Neural progenitor cell (in vitro differentiated cells): ENCODE measurements at regions not wholly inside any gene's neighbourhood (a gene's known extent, or its start where the extent isn't known, plus 50 kb on each side); places are given as distances from the start of the nearest gene placed in this dataset.
"Not testable (repeated sequence)": the region's sequence is repeated elsewhere in the genome, so short reads cannot be mapped to it uniquely, and the experiment has no call there.

Source experiments
- DNase-seq: peaks from one replicate; pipeline ENCODE4 v3.0.0-alpha.2; 2016; ENCODE audit warnings: low spot score
- H2AFZ ChIP-seq: fragments of 200-600 bp; sonication (generic); replicated peaks from 2 replicates; pipeline ENCODE4 v1.6.1; 2016; ENCODE audit warnings: antibody characterized with exemption
- H3F3A ChIP-seq: fragments of 200-600 bp; sonication (generic); 2 replicates; pipeline ENCODE4 v1.6.1; 2016; ENCODE audit warnings: antibody characterized with exemption, low read depth
- H3K27ac ChIP-seq: fragments of 200-600 bp; sonication (generic); 2 replicates; pipeline ENCODE4 v1.5.1; 2016; ENCODE audit warnings: mild to moderate bottlenecking
- H3K27me3 ChIP-seq: fragments of 200-600 bp; sonication (generic); 2 replicates; pipeline ENCODE4 v1.6.1; 2016; ENCODE audit warnings: mild to moderate bottlenecking, moderate library complexity
- H3K36me3 ChIP-seq: fragments of 200-600 bp; sonication (generic); 2 replicates; pipeline ENCODE4 v1.5.1; 2016
- H3K4me1 ChIP-seq: fragments of 200-600 bp; sonication (generic); 2 replicates; pipeline ENCODE4 v1.6.1; 2016; ENCODE audit warnings: mixed run types
- H3K4me2 ChIP-seq: fragments of 200-600 bp; sonication (generic); 2 replicates; pipeline ENCODE4 v1.6.1; 2016
- H3K4me3 ChIP-seq: fragments of 200-600 bp; sonication (generic); 2 replicates; pipeline ENCODE4 v1.5.1; 2016
- H3K79me2 ChIP-seq: fragments of 200-600 bp; sonication (generic); 2 replicates; pipeline ENCODE4 v1.6.1; 2016; ENCODE audit warnings: low read depth
- H3K9ac ChIP-seq: fragments of 200-600 bp; sonication (generic); 2 replicates; pipeline ENCODE4 v1.6.1; 2016
- H3K9me3 ChIP-seq: fragments of 200-600 bp; sonication (generic); 2 replicates; pipeline ENCODE4 v1.5.1; 2016; ENCODE audit warnings: low read depth
- H4K20me1 ChIP-seq: fragments of 200-600 bp; sonication (generic); 2 replicates; pipeline ENCODE4 v1.6.1; 2016; ENCODE audit warnings: low read depth
- H3K27ac Mint-ChIP-seq: 3 replicates; pipeline ENCODE4 v1.8.0; 2021; ENCODE audit warnings: mixed read lengths
- H3K27me3 Mint-ChIP-seq: 2 replicates; pipeline ENCODE4 v1.8.0; 2022; ENCODE audit warnings: low read depth, mild to moderate bottlenecking, inconsistent platforms, moderate library complexity, mixed read lengths; ENCODE audit not compliant: insufficient read depth
- H3K36me3 Mint-ChIP-seq: 3 replicates; pipeline ENCODE4 v1.8.0; 2021; ENCODE audit warnings: mixed read lengths
- H3K4me1 Mint-ChIP-seq: 3 replicates; pipeline ENCODE4 v1.8.0; 2021; ENCODE audit warnings: mixed read lengths
- H3K4me3 Mint-ChIP-seq: 3 replicates; pipeline ENCODE4 v1.8.0; 2021; ENCODE audit warnings: mild to moderate bottlenecking, moderate library complexity, mixed read lengths
- H3K9me3 Mint-ChIP-seq: 3 replicates; pipeline ENCODE4 v1.8.0; 2020; ENCODE audit warnings: mixed read lengths
- EZH2 ChIP-seq: fragments of 200-600 bp; sonication (generic); IDR thresholded peaks from 2 replicates; pipeline ENCODE4 v1.6.1; 2017; ENCODE audit warnings: antibody characterized with exemption, mild to moderate bottlenecking, moderate library complexity
- EZH2phosphoT487 ChIP-seq: fragments of 200-600 bp; sonication (generic); IDR thresholded peaks from 2 replicates; pipeline ENCODE4 v1.6.1; 2017; ENCODE audit warnings: antibody characterized with exemption
- TF ChIP-seq, protein P1 (sequence below): fragments of 200-600 bp; sonication (generic); IDR thresholded peaks from 2 replicates; pipeline ENCODE4 v1.5.1; 2017; ENCODE audit warnings: antibody characterized with exemption, mild to moderate bottlenecking

DNA sequence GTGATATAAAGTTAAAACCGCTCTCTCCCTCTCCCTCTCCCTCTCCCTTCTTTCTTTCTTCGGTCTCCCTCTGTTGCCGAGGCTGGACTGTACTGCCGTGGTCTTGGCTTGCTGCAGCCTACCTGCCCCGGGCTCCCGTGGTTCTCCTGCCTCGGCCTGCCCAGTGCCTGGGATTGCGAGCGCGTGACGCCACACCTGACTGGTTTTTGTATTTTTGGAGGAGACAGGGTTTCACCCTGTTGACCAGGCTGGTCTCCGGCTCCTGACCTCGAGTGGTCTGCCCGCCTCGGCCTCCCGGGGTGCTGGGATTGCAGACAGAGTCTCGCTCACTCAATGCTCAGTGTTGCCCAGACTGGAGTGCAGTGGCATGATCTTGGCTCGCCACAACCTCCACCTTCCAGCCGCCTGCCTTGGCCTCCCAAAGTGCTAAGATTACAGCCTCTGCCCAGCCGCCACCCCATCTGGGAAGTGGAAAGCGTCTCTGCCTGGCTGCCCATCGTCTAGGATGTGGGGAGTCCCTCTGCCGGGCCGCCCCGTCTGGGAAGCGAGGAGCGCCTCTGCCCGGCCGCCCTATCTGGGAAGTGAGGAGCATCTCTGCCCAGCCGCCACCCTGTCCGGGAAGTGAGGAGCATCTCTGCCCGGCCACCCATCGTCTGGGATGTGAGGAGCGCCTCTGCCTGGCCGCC is 400.5 kb downstream of the CAAP1 start:
- H3K27me3 ChIP-seq, H3K4me2 ChIP-seq, H3K36me3 ChIP-seq, H3F3A ChIP-seq, H2AFZ ChIP-seq, H3K9ac ChIP-seq, H3K4me3 ChIP-seq, H3K4me1 Mint-ChIP-seq, H3K36me3 Mint-ChIP-seq, H3K9me3 ChIP-seq, H3K27me3 Mint-ChIP-seq, H3K27ac Mint-ChIP-seq, H3K79me2 ChIP-seq, H3K4me1 ChIP-seq, H3K27ac ChIP-seq, H4K20me1 ChIP-seq, H3K4me3 Mint-ChIP-seq, DNase-seq: not testable (repeated sequence)
- peaks cover 14% of the 10 kb centered on the region for H3K9me3 Mint-ChIP-seq

DNA sequence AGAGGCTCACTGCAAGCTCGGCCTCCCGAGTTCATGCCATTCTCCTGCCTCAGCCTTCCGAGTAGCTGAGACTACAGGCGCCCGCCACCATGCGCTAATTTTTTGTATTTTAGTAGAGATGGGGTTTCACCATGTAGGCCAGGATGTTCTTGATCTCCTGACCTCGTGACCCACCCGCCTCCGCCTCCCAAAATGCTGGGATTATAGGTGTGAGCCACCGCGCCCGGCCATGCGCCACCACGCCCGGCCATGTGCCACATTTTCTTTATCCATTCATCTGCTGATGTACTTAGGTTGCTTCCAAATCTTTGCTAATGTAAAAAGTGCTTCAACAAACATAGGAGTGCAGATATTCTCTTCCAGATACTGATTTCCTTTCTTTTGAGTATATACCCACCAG is 408.6 kb downstream of the CAAP1 start:
- Histone ChIP-seq H3K27ac (no peak overlapping the region), H3K4me1 (no peaks in the 10 kb centered on the region), H3K79me2 (no peaks in the 10 kb centered on the region), H4K20me1 (no peaks in the 10 kb centered on the region), H3K4me2 (no peak overlapping the region), H3K36me3 (no peaks in the 10 kb centered on the region), H3K4me3 (no peak overlapping the region), H3F3A (no peaks in the 10 kb centered on the region), H3K9ac (no peak overlapping the region), H3K9me3 (no peaks in the 10 kb centered on the region), H3K27me3 (no peaks in the 10 kb centered on the region), H2AFZ (no peak overlapping the region)
- Mint-ChIP-seq H3K27me3 (peaks cover 2% of the 10 kb centered on the region), H3K4me3 (no peak overlapping the region), H3K9me3 (no peaks in the 10 kb centered on the region), H3K36me3 (no peaks in the 10 kb centered on the region), H3K27ac (no peak overlapping the region), H3K4me1 (no peaks in the 10 kb centered on the region)
- DNase-seq: no peak
- TF ChIP-seq EZH2phosphoT487 (no peak), EZH2 (no peak)
- TF ChIP-seq, protein P1, sequence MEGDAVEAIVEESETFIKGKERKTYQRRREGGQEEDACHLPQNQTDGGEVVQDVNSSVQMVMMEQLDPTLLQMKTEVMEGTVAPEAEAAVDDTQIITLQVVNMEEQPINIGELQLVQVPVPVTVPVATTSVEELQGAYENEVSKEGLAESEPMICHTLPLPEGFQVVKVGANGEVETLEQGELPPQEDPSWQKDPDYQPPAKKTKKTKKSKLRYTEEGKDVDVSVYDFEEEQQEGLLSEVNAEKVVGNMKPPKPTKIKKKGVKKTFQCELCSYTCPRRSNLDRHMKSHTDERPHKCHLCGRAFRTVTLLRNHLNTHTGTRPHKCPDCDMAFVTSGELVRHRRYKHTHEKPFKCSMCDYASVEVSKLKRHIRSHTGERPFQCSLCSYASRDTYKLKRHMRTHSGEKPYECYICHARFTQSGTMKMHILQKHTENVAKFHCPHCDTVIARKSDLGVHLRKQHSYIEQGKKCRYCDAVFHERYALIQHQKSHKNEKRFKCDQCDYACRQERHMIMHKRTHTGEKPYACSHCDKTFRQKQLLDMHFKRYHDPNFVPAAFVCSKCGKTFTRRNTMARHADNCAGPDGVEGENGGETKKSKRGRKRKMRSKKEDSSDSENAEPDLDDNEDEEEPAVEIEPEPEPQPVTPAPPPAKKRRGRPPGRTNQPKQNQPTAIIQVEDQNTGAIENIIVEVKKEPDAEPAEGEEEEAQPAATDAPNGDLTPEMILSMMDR: no peak

DNA sequence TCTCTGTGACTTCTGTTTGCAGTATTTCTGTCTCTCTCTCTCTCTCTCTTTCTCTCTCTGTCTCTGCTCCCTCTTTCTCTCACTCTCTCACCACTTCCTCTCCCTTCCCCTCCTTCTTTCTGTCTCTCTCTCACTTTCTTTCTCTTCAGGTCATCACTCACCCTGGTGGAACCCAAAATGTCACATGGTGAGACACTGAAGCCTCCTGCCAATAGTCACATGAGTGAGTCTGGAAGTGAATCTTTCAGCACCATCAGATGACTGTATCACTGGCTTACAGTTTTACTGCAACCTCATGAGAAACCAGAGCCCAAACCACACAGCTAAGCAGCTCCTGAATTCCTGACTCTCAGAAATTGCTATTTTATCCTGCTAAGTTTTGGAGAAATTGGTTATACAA is 414.6 kb downstream of the CAAP1 start:
- H3K4me3 ChIP-seq: no peak overlapping the region
- TF ChIP-seq EZH2 (no peak), EZH2phosphoT487 (no peak)
- TF ChIP-seq, protein P1: no peak
- H3K4me1 ChIP-seq: no peaks in the 10 kb centered on the region
- H3K36me3 ChIP-seq: no peaks in the 10 kb centered on the region
- no peaks in the 10 kb centered on the region for H3K9me3 ChIP-seq
- Mint-ChIP-seq H3K27me3 (peaks cover 2% of the 10 kb centered on the region), H3K9me3 (no peaks in the 10 kb centered on the region), H3K4me3 (no peak overlapping the region), H3K27ac (no peak overlapping the region), H3K4me1 (peaks cover 4% of the 10 kb centered on the region), H3K36me3 (no peaks in the 10 kb centered on the region)
- no peaks in the 10 kb centered on the region for H3K27me3 ChIP-seq
- no peak overlapping the region for H3K9ac ChIP-seq
- H3K79me2 ChIP-seq: no peaks in the 10 kb centered on the region
- H3F3A ChIP-seq: no peaks in the 10 kb centered on the region
- no peaks in the 10 kb centered on the region for H4K20me1 ChIP-seq
- DNase-seq: no peak
- no peak overlapping the region for H3K4me2 ChIP-seq
- no peak overlapping the region for H2AFZ ChIP-seq
- no peak overlapping the region for H3K27ac ChIP-seq

DNA sequence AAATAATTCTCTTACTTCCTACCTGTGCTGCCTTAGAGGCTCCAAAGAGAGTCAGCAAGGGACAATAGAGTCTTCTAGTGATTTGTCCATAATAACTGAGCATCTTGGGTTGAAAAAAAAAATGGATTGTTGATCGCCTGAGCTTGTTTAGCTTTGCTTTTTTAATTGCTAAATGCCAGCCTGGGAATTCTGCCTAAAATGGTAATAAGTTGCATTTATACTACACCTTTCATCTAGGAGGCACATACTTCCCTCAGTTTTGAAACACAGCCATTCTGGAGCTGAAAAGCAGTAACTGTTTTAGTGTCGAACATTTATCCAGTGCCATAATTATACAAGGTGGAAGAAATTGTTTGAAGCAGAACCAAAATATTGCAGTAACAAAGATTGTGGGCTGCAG is 421.3 kb downstream of the CAAP1 start:
- Histone ChIP-seq H3K9me3 (no peaks in the 10 kb centered on the region), H3K4me1 (no peaks in the 10 kb centered on the region), H3K4me2 (no peak overlapping the region), H3K27me3 (no peaks in the 10 kb centered on the region), H3K36me3 (no peaks in the 10 kb centered on the region), H3F3A (no peaks in the 10 kb centered on the region), H3K27ac (no peak overlapping the region), H3K79me2 (no peaks in the 10 kb centered on the region), H2AFZ (no peak overlapping the region), H3K9ac (no peak overlapping the region), H3K4me3 (no peak overlapping the region), H4K20me1 (no peaks in the 10 kb centered on the region)
- Mint-ChIP-seq H3K4me1 (peaks cover 4% of the 10 kb centered on the region), H3K27ac (no peak overlapping the region), H3K9me3 (no peaks in the 10 kb centered on the region), H3K27me3 (peaks cover 2% of the 10 kb centered on the region), H3K36me3 (no peaks in the 10 kb centered on the region), H3K4me3 (no peak overlapping the region)
- no peak for TF ChIP-seq EZH2phosphoT487
- TF ChIP-seq, protein P1: no peak
- no peak for TF ChIP-seq EZH2
- no peak for DNase-seq
